SK-N-MC (cell line): ENCODE measurements at regions not wholly inside any gene's neighbourhood (a gene's known extent, or its start where the extent isn't known, plus 50 kb on each side); places are given as distances from the start of the nearest gene placed in this dataset.

Experiments
- EZH2 ChIP-seq: fragments of 200-600 bp; sonication (generic); IDR thresholded peaks from one replicate; pipeline ENCODE4 v1.6.1; 2017; ENCODE audit warnings: antibody characterized with exemption
- FOXP2 ChIP-seq: optimal IDR thresholded peaks from 2 replicates; pipeline ENCODE3; 2011; ENCODE audit warnings: mild to moderate bottlenecking, moderate library complexity; ENCODE audit not compliant: insufficient read depth; ENCODE audit errors: extremely low read length, control extremely low read depth
- POLR2AphosphoS5 ChIP-seq: IDR thresholded peaks from 2 replicates; pipeline ENCODE4 v1.6.1; 2012; ENCODE audit warnings: mild to moderate bottlenecking, low read depth, low read length, borderline replicate concordance

- TF ChIP-seq EZH2 (no peak), POLR2AphosphoS5 (no peak), FOXP2 (no peak)
Observed at GRCh38 chr10:90989378-90989777, 68.5 kb upstream of the ANKRD1 start.
